Brain microvascular endothelial cell (primary cell): ENCODE measurements at regions not wholly inside any gene's neighbourhood (a gene's known extent, or its start where the extent isn't known, plus 50 kb on each side); places are given as distances from the start of the nearest gene placed in this dataset.
A peak's percentile ranks its signal among the peaks of the same experiment; 100 is the strongest.

ENCODE experiments used
- DNase-seq: peaks from one replicate; pipeline ENCODE4 v3.0.0-alpha.2; 2020
- H3K27ac ChIP-seq: fragments of 250-450 bp; sonication (Bioruptor Pico); 2 replicates; pipeline ENCODE4 v1.5.1; 2020; ENCODE audit warnings: mild to moderate bottlenecking, moderate library complexity
- H3K27me3 ChIP-seq: fragments of 250-450 bp; sonication (Bioruptor Pico); replicated peaks from 2 replicates; pipeline ENCODE4 v1.5.1; 2020; ENCODE audit warnings: mild to moderate bottlenecking
- H3K36me3 ChIP-seq: fragments of 250-450 bp; sonication (Bioruptor Pico); replicated peaks from 2 replicates; pipeline ENCODE4 v1.5.1; 2020; ENCODE audit warnings: mild to moderate bottlenecking
- H3K4me3 ChIP-seq: 2 replicates; pipeline ENCODE4 v1.5.1; 2011; ENCODE audit warnings: low read depth, mild to moderate bottlenecking, control low read depth, low read length, moderate library complexity
- CTCF ChIP-seq: IDR thresholded peaks from 2 replicates; pipeline ENCODE4 v1.5.1; 2011; ENCODE audit warnings: low read depth, mild to moderate bottlenecking, moderate library complexity, low read length, control low read depth, inconsistent platforms; ENCODE audit errors: missing control alignments
- in situ Hi-C: cut with HindIII; loops from 2 replicates; pipeline ENCODE4 v1.10.0; 2017; ENCODE audit warnings: low sequenced_read_pairs, low pct_ligation_motif_present

DNA sequence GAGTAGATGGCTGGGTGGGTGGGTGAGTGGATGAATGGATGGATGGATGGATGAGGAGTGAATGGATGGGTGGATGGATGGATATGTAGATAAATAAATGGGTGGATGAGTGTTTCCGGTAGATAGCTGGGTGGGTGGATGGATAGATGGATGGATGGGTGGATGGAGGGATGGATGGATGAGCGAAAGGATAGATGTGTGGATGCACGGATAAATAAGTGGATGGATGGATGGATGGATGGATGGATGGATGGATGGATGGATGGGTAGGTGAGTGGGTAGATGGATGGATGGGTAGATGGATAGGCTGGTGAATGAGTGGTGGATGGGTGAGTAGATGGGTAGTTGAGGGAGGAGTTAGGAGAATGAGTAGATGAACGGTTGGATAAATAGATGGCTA lies 349.3 kb downstream of the MN1 start:
- H3K27ac ChIP-seq: no peak overlapping the region
- no peak overlapping the region for H3K4me3 ChIP-seq
- no peak for DNase-seq
- TF ChIP-seq CTCF: no peak
- H3K27me3 ChIP-seq: no peaks in the 10 kb centered on the region
- H3K36me3 ChIP-seq: no peaks in the 10 kb centered on the region
- in situ Hi-C loops: no loop called here

- Histone ChIP-seq H3K27me3 (no peaks in the 10 kb centered on the region), H3K27ac (no peak overlapping the region), H3K4me3 (no peak overlapping the region), H3K36me3 (no peaks in the 10 kb centered on the region)
- in situ Hi-C loops: no loop called here
- TF ChIP-seq CTCF: no peak
- peak; percentile 47 for DNase-seq
Measured at GRCh38 chr22:27452922-27453321, 348.6 kb downstream of the MN1 start.

- in situ Hi-C loops: no loop called here
- Histone ChIP-seq H3K36me3 (no peaks in the 10 kb centered on the region), H3K4me3 (no peak overlapping the region), H3K27me3 (no peaks in the 10 kb centered on the region), H3K27ac (no peak overlapping the region)
- no peak for DNase-seq
- TF ChIP-seq CTCF: no peak
Measured at GRCh38 chr22:27453725-27454124, 347.8 kb downstream of the MN1 start.

DNA sequence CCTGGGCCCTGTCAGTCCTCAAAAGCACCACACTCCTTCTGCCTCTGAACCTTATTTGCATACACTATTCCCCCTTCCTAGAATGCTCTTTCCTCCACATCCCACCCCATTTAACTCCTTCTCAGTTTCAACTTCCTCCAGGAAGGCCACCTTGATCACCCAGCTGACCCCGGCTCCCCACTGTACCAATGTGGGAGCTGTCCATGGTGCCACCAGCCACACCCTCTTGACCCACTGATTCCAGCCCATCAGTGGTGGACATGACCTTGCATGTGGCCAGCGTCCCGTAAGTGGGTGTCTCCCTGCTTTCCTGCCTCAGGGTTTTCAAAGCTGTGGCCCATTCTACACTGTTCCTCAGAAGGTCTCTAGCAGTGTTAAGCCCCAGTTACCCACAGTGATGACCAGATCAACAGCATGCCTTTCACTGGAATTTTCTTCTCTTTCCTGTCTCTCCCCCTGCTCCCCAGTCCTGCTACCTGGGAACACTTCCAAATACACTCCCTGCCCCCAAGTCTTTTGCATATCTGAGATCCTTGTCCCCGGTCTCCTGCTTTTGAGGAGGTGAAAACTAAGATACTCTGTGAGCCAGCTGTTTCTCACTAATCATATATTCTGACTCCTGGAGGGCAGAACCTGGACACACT lies 346.6 kb downstream of the MN1 start:
- in situ Hi-C loops: no loop called here
- Histone ChIP-seq H3K27ac (no peak overlapping the region), H3K36me3 (no peaks in the 10 kb centered on the region), H3K27me3 (no peaks in the 10 kb centered on the region), H3K4me3 (no peak overlapping the region)
- no peak for DNase-seq
- TF ChIP-seq CTCF: no peak

GRCh38 chr22:27455526-27455925 lies 346.0 kb downstream of the MN1 start:
- TF ChIP-seq CTCF: no peak
- no peak for DNase-seq
- in situ Hi-C loops: no loop called here

More at GRCh38 chr22:27455526-27455925, 346.0 kb downstream of the MN1 start:
- Histone ChIP-seq H3K27ac (no peak overlapping the region), H3K4me3 (no peak overlapping the region), H3K27me3 (no peaks in the 10 kb centered on the region), H3K36me3 (no peaks in the 10 kb centered on the region)
